K562 (cell line): ENCODE measurements at regions not wholly inside any gene's neighbourhood (a gene's known extent, or its start where the extent isn't known, plus 50 kb on each side); places are given as distances from the start of the nearest gene placed in this dataset.

Experiments
- ATAC-seq: fragments of 200-7000 bp; cut with Tn5 transposase; 3 replicates; pipeline ENCODE4 v1.9.1; 2020; ENCODE audit warnings: moderate library complexity
- BruUV-seq: library from RNA; stranded (reverse); fragments of 400-500 nt; replicated peaks from 2 replicates; lab custom pipeline; 2021; lab: Mats Ljungman, UMichigan
- CTCF ChIA-PET: fragments of 300-600 bp; formaldehyde crosslinking; extraction: SDS; loops from one replicate; lab custom pipeline; 2021; ENCODE audit warnings: low intra/inter-chr PET ratio; lab: Yijun Ruan, JAX
- POLR2A ChIA-PET: fragments of 300-600, 350-650 bp; sonication (Branson Sonifier 250); formaldehyde crosslinking; extraction: SDS; loops from one replicate; lab custom pipeline; 2021; ENCODE audit warnings: antibody characterized with exemption, inconsistent platforms; lab: Yijun Ruan, JAX
- DNase-seq, 4 experiments: peaks; one replicate each; pipeline versions ENCODE4 v3.0.0 to v3.0.0-alpha.2; 2011 to 2018; ENCODE audit warnings: low spot score in 3 of 4, mixed read lengths in 3 of 4; ENCODE audit errors: extremely low read depth in 1 of 4
- FAIRE-seq: peaks from 2 replicates; lab custom pipeline; 2011; peaks lifted over from hg19 to GRCh38; lab: Jason Lieb, UNC
- H2AFZ ChIP-seq: 2 replicates; pipeline ENCODE4 v1.6.0; 2011; ENCODE audit warnings: low read depth, low read length, control low read depth, inconsistent platforms
- H3K27ac ChIP-seq: fragments of 200-600 bp; 3 replicates; pipeline ENCODE4 v1.8.0; 2011; ENCODE audit warnings: low read depth, mild to moderate bottlenecking, control low read depth, inconsistent platforms, low read length, moderate library complexity, mixed read lengths; ENCODE audit errors: extremely low read depth
- H3K27me3 ChIP-seq, 2 experiments: fragments of 300-600 bp in 1 of 2; 2 replicates in 1 of 2; 3 replicates in 1 of 2; pipeline versions ENCODE4 v1.6.0 to v1.8.0; 2011; ENCODE audit warnings: inconsistent platforms in 2 of 2, low read length in 2 of 2, mild to moderate bottlenecking in 1 of 2, mixed read lengths in 1 of 2, moderate library complexity in 1 of 2; ENCODE audit not compliant: control insufficient read depth in 2 of 2, insufficient read depth in 2 of 2
- H3K36me3 ChIP-seq: fragments of 300-600 bp; 3 replicates; pipeline ENCODE4 v1.8.0; 2011; ENCODE audit warnings: mild to moderate bottlenecking, low read length, inconsistent platforms; ENCODE audit not compliant: control insufficient read depth, insufficient read depth
- H3K4me1 ChIP-seq, 2 experiments: fragments of 200-600 bp in 1 of 2; replicated peaks in 1 of 2; 2 replicates in 1 of 2; 3 replicates in 1 of 2; pipeline versions ENCODE4 v1.5.1 to v1.8.0; 2011; ENCODE audit warnings: inconsistent platforms in 2 of 2, low read length in 2 of 2, mild to moderate bottlenecking in 1 of 2, mixed read lengths in 1 of 2, moderate library complexity in 1 of 2; ENCODE audit not compliant: control insufficient read depth in 2 of 2, insufficient read depth in 2 of 2
- H3K4me2 ChIP-seq: 2 replicates; pipeline ENCODE4 v1.6.1; 2011; ENCODE audit warnings: low read length, control low read depth, inconsistent platforms, mixed read lengths; ENCODE audit not compliant: insufficient read depth
- H3K4me3 ChIP-seq: fragments of 200-600 bp; sonication (generic), shearing (Covaris generic); 2 replicates; pipeline ENCODE4 v1.5.1; 2016; ENCODE audit warnings: control low read depth, inconsistent platforms
- H3K79me2 ChIP-seq: fragments of 200-600 bp; 3 replicates; pipeline ENCODE4 v1.8.0; 2011; ENCODE audit warnings: low read length, inconsistent platforms; ENCODE audit not compliant: control insufficient read depth, insufficient read depth
- H3K9ac ChIP-seq, 2 experiments: 2 replicates each; pipeline versions ENCODE4 v1.6.0 to v1.6.1; 2011; ENCODE audit warnings: low read depth in 2 of 2, low read length in 2 of 2, control low read depth in 1 of 2, inconsistent platforms in 1 of 2, mild to moderate bottlenecking in 1 of 2, mixed read lengths in 1 of 2; ENCODE audit not compliant: insufficient read depth in 1 of 2
- H3K9me1 ChIP-seq: one replicate; pipeline ENCODE4 v1.6.0; 2011; ENCODE audit warnings: inconsistent platforms, mild to moderate bottlenecking, low read length, moderate library complexity; ENCODE audit not compliant: control insufficient read depth, insufficient read depth
- H3K9me3 ChIP-seq: replicated peaks from 2 replicates; pipeline ENCODE4 v1.5.1; 2011; ENCODE audit warnings: low read depth, low read length, inconsistent platforms; ENCODE audit not compliant: control insufficient read depth, insufficient read depth
- H4K20me1 ChIP-seq: replicated peaks from 2 replicates; pipeline ENCODE4 v1.6.1; 2011; ENCODE audit warnings: low read length, inconsistent platforms, mixed read lengths; ENCODE audit not compliant: control insufficient read depth, insufficient read depth
- ADNP ChIP-seq: fragments of 200-800 bp; sonication (Bioruptor generic); IDR thresholded peaks from 2 replicates; pipeline ENCODE4 v1.6.1; 2016; ENCODE audit warnings: missing genetic modification characterization, missing compliant biosample characterization
- BACH1 ChIP-seq: fragments of 200-800 bp; sonication (Bioruptor generic); IDR thresholded peaks from 2 replicates; pipeline ENCODE4 v1.6.1; 2016; ENCODE audit warnings: missing genetic modification characterization, missing compliant biosample characterization
- CBX1 ChIP-seq: sonication (generic); IDR thresholded peaks from 2 replicates; pipeline ENCODE4 v1.6.1; 2016; ENCODE audit warnings: antibody characterized with exemption, low read depth, mild to moderate bottlenecking
- CHD2 ChIP-seq: IDR thresholded peaks from 2 replicates; pipeline ENCODE4 v1.6.1; 2011; ENCODE audit warnings: low read depth, low read length
- ILK ChIP-seq: fragments of 450-650 bp; IDR thresholded peaks from 2 replicates; pipeline ENCODE4 v1.6.1; 2016; ENCODE audit warnings: missing genetic modification characterization, low read depth, mild to moderate bottlenecking, missing compliant biosample characterization, moderate library complexity, borderline replicate concordance
- MBD2 ChIP-seq: sonication (generic); IDR thresholded peaks from 2 replicates; pipeline ENCODE4 v1.6.1; 2016; ENCODE audit warnings: low read depth, borderline replicate concordance
- PCBP2 ChIP-seq: fragments of 200-400 bp; formaldehyde crosslinking; IDR thresholded peaks from 2 replicates; pipeline ENCODE4 v1.6.1; 2018; ENCODE audit warnings: low read length, low read depth, mild to moderate bottlenecking, moderate library complexity; ENCODE audit not compliant: poor library complexity, severe bottlenecking
- PKNOX1 ChIP-seq: fragments of 450-650 bp; IDR thresholded peaks from 2 replicates; pipeline ENCODE4 v1.6.1; 2016
- SIN3B ChIP-seq: fragments of 450-650 bp; IDR thresholded peaks from 2 replicates; pipeline ENCODE4 v1.6.1; 2017; ENCODE audit warnings: low read depth, mild to moderate bottlenecking, moderate library complexity
- SIX5 ChIP-seq, 2 experiments: IDR thresholded peaks; 2 replicates each; pipeline ENCODE4 v1.6.1; 2011; ENCODE audit warnings: low read length in 2 of 2, borderline replicate concordance in 1 of 2, low read depth in 1 of 2, mild to moderate bottlenecking in 1 of 2, moderate library complexity in 1 of 2; ENCODE audit not compliant: insufficient read depth in 1 of 2
- SMARCA4 ChIP-seq: fragments of 450-650 bp; IDR thresholded peaks from 2 replicates; pipeline ENCODE4 v1.6.1; 2016
- SP1 ChIP-seq: sonication (generic); formaldehyde crosslinking; IDR thresholded peaks from 2 replicates; pipeline ENCODE4 v1.8.1; 2022; ENCODE audit warnings: mild to moderate bottlenecking, missing genetic modification reagents
- SRF ChIP-seq, 2 experiments: fragments of 250-450, 450-650 bp in 1 of 2; sonication (Bioruptor Pico) in 1 of 2; sonication (generic) in 1 of 2; formaldehyde crosslinking; IDR thresholded peaks; 2 replicates each; pipeline versions ENCODE4 v1.5.0 to v1.5.1; 2020 to 2022; ENCODE audit warnings: mild to moderate bottlenecking in 1 of 2, missing genetic modification reagents in 1 of 2
- XRCC4 ChIP-seq: IDR thresholded peaks from one replicate; pipeline ENCODE4 v1.6.1; 2011; ENCODE audit not compliant: insufficient read depth, insufficient read length; ENCODE audit errors: extremely low read depth
- ZNF121 ChIP-seq: sonication (generic); formaldehyde crosslinking; conservative IDR thresholded peaks from 2 replicates; pipeline ENCODE4 v1.8.0; 2022; ENCODE audit warnings: missing genetic modification reagents
- ZNF174 ChIP-seq: fragments of 250-450 bp; sonication (Bioruptor Pico); IDR thresholded peaks from 2 replicates; pipeline ENCODE4 v1.4.0; 2020; ENCODE audit warnings: mild to moderate bottlenecking
- ZNF324 ChIP-seq: fragments of 250-450 bp; sonication (Bioruptor Pico); IDR thresholded peaks from 2 replicates; pipeline ENCODE4 v1.4.0; 2020; ENCODE audit warnings: mild to moderate bottlenecking
- ZNF76 ChIP-seq: fragments of 250-450 bp; sonication (Bioruptor Pico); IDR thresholded peaks from 2 replicates; pipeline ENCODE4 v1.4.0; 2020; ENCODE audit warnings: mild to moderate bottlenecking, moderate library complexity, borderline replicate concordance
- WGBS: fragments of 100-300 bp; shearing (Covaris generic); methylation state at CpG from one replicate; pipeline ENCODE4 v1.1.6; 2016; ENCODE audit warnings: low coverage, mixed read lengths; ENCODE audit not compliant: insufficient coverage; ENCODE audit errors: missing lambda C conversion rate; 5-methylcytosine and 5-hydroxymethylcytosine counted together
- in situ Hi-C: fragments of 300-500 bp; cut with MboI; formaldehyde crosslinking; loops from 4 replicates; pipeline ENCODE4 v1.15.0; 2018; ENCODE audit warnings: inconsistent platforms, mixed read lengths
- intact Hi-C: fragments of 100-400 bp; cut with micrococcal nuclease; formaldehyde crosslinking; loops from 2 replicates; pipeline ENCODE4 v1.14.2; 2022
- TF ChIP-seq, protein P1 (sequence below): fragments of 450-650 bp; IDR thresholded peaks from 2 replicates; pipeline ENCODE4 v1.6.1; 2016; ENCODE audit warnings: borderline replicate concordance
- TF ChIP-seq, protein P2 (sequence below): sonication (generic); formaldehyde crosslinking; IDR thresholded peaks from 2 replicates; pipeline ENCODE4 v1.8.0; 2022; ENCODE audit warnings: missing genetic modification reagents, mild to moderate bottlenecking, borderline replicate concordance

DNA sequence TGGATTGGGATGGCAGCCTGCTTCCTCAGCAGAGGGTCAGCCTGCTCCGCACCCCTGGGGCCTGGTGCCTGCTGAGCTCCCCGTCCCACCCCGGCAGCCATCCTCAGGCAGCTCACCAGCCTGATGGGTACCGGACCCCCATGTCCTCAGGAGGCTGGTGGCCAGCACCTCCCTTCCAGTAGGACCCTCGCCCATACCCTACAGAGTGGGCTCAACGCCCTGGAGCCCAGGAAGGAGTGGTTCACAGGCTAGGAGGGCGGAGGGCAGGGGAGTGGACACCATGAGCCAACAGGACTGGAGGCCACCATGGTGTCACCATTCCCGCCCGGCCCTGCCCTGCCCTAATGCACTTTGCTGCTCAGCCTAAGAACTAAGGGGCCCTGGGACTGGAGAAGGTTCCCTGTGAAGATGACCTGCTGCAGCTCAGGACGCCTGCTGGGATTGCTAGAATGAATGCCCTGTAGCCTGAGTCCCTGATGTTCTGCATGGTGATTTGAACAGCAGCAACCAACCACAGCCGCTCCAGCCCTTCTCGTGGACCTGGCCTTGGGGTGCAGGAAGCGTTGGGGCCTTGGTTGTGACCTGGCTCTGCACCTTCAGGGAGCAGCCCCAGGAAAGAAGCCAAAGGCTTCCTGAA, 1080.8 kb downstream of the BRD1 start:
- no peak for FAIRE-seq
- H3K36me3 ChIP-seq, result no peaks in the 10 kb centered on the region
- no peak overlapping the region for H3K9ac ChIP-seq
- TF ChIP-seq ADNP (tag) (no peak), PKNOX1 (no peak), MBD2 (no peak), ZNF121 (CRISPR knock-in tag) (no peak), SIX5 (IDR thresholded peaks at IDR 0.05; ENCODE audit: borderline replicate concordance in 1 of 2, insufficient read depth in 1 of 2, low read depth in 1 of 2, low read length in 2 of 2) (no peak), ILK (no peak), ZNF174 (no peak), ZNF324 (CRISPR knock-in tag) (no peak), SP1 (no peak), CBX1 (no peak), CHD2 (no peak), SRF (CRISPR knock-in tag; IDR thresholded peaks at IDR 0.05) (no peak), SMARCA4 (no peak), BACH1 (tag) (no peak), SIN3B (no peak), ZNF76 (no peak), PCBP2 (no peak), XRCC4 (no peak)
- TF ChIP-seq, protein P1, sequence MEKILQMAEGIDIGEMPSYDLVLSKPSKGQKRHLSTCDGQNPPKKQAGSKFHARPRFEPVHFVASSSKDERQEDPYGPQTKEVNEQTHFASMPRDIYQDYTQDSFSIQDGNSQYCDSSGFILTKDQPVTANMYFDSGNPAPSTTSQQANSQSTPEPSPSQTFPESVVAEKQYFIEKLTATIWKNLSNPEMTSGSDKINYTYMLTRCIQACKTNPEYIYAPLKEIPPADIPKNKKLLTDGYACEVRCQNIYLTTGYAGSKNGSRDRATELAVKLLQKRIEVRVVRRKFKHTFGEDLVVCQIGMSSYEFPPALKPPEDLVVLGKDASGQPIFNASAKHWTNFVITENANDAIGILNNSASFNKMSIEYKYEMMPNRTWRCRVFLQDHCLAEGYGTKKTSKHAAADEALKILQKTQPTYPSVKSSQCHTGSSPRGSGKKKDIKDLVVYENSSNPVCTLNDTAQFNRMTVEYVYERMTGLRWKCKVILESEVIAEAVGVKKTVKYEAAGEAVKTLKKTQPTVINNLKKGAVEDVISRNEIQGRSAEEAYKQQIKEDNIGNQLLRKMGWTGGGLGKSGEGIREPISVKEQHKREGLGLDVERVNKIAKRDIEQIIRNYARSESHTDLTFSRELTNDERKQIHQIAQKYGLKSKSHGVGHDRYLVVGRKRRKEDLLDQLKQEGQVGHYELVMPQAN, result no peak
- TF ChIP-seq, protein P2, sequence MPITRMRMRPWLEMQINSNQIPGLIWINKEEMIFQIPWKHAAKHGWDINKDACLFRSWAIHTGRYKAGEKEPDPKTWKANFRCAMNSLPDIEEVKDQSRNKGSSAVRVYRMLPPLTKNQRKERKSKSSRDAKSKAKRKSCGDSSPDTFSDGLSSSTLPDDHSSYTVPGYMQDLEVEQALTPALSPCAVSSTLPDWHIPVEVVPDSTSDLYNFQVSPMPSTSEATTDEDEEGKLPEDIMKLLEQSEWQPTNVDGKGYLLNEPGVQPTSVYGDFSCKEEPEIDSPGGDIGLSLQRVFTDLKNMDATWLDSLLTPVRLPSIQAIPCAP (CRISPR knock-in tag), result no peak
- WGBS, result 0% methylated on average over 4 of the region's 13 CpGs
- no peaks in the 10 kb centered on the region for H3K9me1 ChIP-seq
- no TSS peak for BruUV-seq
- no peak for ATAC-seq
- no peaks in the 10 kb centered on the region for H3K79me2 ChIP-seq
- no peak overlapping the region for H3K27ac ChIP-seq
- H2AFZ ChIP-seq, result no peak overlapping the region
- CTCF ChIA-PET, result no interaction called here
- H3K4me3 ChIP-seq, result no peak overlapping the region
- H4K20me1 ChIP-seq, result 0 out of 2 replicates have a peak, but pooled peaks cover 5% of the 10 kb centered on the region
- no peaks in the 10 kb centered on the region for H3K9me3 ChIP-seq
- in situ Hi-C loops, result no loop called here
- intact Hi-C loops, result no loop called here
- DNase-seq, result no peak
- no peaks in the 10 kb centered on the region for H3K4me1 ChIP-seq
- H3K27me3 ChIP-seq, result peaks cover 5 to 57% of the 10 kb centered on the region in 2 experiments; a peak in 3 of 5 replicates
- no peak overlapping the region for H3K4me2 ChIP-seq
- POLR2A ChIA-PET, result no interaction called here
